ENCODE measurements at regions not wholly inside any gene's neighbourhood (a gene's known extent, or its start where the extent isn't known, plus 50 kb on each side); places are given as distances from the start of the nearest gene placed in this dataset.
"Not testable (repeated sequence)": the region's sequence is repeated elsewhere in the genome, so short reads cannot be mapped to it uniquely, and the experiment has no call there.

- no peak for DNase-seq
These were observed 222.7 kb upstream of the HAND2 start for GRCh38 chr4:173752610-173753230.

GRCh38 chr4:173748353-173748752 lies 218.3 kb upstream of the HAND2 start:
- DNase-seq = no peak

DNA sequence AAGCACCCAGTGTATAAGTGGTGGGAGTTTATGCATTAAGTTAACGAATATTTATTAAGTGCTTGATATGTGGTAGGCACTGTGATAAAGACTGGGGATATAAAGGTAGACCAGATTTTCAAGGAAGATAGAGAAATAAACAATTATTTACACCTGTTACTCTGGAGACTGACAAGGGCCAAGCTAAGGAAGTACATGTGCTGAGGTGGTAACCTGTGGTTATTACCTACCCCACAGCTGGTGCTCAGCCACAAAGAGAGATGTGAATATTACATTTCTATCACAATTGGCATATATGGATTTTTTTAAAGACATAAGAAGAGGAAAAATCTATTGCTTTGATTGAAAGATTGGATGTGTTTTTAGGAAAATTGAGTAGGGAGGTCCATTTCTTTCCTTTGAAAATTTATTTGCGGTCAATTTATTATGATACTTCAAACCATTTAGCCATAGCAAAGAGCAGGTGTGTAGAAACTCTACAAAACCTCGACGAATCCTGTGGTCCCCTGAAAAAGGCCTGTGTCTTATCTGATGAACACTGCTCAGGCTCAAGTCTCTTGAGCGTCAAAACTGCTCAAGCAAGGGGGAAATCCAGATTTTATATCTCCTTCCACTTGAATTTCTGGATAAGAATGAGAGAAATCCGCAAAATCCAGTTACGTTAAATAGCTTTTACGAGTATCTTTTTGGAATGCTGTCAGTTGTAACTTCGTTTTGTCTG lies 217.7 kb upstream of the HAND2 start:
- DNase-seq = no peak

GRCh38 chr4:173746424-173746823 lies 216.4 kb upstream of the HAND2 start:
- DNase-seq = no peak

GRCh38 chr4:173745765-173746164 lies 215.7 kb upstream of the HAND2 start:
- no peak for DNase-seq

- no peak for DNase-seq
These were observed 206.8 kb upstream of the HAND2 start for GRCh38 chr4:173736840-173737239.

- DNase-seq = no peak
These were observed 205.6 kb upstream of the HAND2 start for GRCh38 chr4:173735585-173735984.

DNA sequence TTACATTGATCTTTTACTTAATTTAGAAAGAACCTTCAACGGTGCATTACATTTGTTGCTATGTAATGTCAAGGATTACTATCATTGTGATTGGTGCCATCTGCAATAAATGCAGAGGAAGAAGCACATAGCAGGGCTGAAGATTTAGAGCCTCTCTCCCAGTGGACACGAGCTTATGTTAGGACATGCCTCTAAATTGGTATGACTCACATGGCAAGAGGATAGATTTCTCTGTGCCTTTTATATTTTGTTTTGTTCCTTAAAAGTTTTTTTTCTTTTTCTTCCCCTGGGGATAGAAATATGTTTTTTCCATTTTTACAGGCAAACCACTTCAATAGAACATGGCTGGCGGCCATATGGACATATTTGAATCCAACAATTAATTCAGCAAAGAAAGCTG lies 205.0 kb upstream of the HAND2 start:
- DNase-seq = no peak

DNA sequence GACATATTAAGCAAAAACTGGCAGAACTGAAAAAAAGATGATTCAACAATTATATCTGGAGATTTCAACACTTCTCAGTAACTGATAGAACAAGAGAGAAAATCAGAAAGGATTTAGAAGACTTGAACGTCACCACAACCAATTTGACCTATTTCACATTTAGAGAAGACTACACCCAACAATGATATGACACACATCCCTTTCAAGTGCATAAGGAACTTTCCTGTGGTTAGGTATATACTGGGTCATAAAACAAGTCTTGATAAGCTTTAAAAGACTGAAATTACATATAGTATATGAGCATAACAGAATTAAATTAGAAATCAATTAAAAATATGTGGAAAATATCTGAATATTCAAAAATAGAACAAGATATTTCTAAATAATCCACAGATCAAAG lies 201.2 kb upstream of the HAND2 start:
- DNase-seq = no peak

DNA sequence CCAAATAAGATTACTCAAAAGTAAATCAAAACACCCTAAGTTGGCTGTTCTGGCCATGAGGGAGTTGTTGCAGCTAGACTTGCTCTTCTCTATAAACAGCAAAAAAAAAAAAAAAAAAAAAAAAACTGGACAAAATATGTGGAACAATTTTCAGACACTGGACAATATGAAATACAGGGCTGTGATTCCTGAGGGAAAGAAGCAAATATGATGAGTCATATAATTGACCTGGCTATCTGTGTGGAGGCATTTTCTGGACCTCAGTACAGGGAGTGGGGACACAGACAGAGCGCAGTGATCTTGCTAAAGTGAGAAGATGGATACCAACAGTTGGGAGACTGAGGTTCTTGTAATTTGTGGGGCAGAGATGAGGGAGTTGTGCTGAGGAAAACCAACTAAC lies 192.0 kb upstream of the HAND2 start:
- DNase-seq = no peak

DNA sequence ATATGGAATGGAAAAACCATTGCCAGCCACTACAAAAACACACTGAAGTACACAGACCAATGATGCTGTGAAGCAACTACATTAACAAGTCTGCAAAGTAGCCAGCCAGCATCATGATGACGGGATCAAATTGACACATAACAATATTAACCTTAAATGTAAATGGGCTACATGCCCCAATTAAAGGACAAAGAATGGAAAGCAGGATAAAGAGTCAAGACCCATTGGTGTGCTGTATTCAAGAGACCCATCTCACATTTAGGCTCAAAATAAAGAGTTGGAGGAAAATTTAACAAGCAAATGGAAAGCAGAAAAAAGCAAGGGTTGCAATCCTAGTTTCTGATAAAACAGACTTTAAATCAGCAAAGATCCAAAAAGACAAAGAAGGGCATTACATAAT lies 188.5 kb upstream of the HAND2 start:
- DNase-seq = not testable (repeated sequence)

DNA sequence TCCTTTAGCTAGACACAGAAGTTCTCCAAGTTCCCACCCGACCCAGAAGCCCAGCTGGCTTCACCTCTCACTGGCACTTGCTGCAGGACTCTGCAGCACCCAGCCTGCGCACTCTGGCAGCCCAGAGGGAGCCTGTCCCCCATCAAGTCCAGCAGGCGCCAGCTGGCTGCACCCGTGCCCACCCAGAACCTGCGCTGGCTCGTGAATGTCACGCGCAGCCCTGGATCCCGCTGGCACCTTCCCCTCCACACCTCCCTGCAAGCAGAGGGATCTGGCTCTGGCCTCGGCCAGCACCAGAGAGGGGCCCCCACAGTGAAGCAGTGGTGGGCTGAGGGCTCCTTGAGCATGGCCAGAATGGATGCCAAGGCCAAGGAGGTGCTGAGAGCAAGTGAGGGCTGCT lies 187.6 kb upstream of the HAND2 start:
- no peak for DNase-seq

DNA sequence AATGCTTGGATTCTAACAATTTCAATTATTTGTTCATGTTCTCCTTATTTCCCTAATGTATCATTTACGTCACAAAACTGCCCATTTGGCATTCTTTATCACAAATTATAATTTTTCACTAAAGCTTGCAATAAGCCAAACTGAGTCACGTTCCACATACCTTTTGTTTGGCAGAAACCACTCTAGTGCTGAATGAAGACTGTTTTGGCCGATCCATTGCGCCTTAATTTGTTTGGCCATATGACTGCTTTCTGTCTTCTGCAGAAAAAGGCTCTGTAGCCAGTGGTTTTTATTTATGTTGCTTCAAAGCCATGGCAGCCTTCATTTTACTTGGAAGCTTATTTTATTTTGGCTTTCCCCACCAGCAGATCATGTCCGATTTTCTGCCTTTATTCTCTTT lies 184.4 kb upstream of the HAND2 start:
- DNase-seq = no peak

GRCh38 chr4:173713026-173713425 lies 183.0 kb upstream of the HAND2 start:
- DNase-seq = no peak

DNA sequence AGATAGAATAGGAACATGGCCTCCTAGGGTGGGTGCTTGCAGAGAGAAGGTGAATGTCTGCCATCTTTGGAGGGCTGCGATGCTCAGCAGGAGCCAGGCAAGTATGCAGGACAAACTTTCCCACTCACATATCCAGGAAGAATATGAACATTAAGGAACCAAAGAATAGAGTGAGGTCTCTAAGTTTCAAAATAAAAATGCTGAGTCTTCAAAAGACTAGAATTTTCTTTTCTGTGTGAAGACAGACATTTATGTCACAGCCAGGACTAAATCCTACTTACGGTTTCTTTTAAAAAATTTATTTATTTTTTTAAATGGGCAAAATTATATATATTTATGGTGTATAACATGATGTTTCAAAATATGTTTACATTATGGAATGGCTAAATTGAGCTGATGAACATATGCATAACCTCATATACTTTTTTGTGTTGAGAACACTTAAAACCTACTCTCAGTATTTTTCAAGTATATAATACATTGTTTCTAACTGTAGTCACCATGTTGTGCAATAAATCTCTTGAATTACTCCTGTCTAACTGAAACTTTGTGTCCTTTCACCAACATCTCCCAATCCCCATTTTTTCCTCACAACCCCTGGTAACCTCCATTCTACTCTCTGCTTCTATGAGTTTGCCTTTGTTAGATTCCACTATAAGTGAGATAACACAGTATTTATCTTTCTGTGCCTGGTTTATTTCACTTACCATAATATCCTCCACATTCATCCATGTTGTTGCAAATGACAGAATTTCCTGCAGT lies 177.8 kb upstream of the HAND2 start:
- no peak for DNase-seq

GRCh38 chr4:173704201-173704600 lies 174.2 kb upstream of the HAND2 start:
- DNase-seq = no peak

DNA sequence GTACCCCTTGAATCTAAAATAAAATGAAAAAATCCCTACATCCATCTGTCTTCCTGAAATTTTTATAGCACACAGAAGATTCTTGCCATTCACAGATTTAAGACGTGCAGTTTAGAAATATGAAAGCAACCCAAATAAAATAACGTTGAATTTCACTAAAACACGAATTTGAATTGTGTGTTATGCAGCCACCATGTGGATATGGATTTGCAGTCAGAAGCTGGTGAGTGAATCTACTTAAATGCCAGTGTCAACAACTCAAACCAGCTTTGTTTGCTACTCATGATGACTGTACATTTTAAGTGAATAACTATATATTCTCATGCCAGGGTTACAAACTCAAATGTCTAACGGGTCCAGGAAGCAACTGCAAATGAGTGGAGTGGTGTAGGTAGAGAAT lies 173.0 kb upstream of the HAND2 start:
- no peak for DNase-seq

DNA sequence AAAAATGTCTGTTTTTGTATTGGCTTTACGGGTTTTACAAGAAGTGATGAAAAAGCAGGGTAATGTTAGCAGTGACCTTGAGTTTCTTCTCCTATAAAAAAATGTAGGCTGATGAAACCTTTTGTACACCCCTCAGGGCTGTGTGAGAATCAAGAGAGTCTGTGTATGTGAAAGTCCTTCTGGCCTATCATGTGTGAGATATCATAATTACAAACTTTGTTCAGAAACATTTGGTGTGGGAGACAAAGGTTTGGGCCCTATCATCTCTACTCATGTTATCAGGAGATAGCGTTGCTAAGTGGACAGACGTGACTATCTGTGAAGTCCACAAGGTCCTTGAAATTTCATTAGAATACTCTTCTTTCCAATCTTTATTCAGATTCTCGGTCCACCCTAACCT lies 170.6 kb upstream of the HAND2 start:
- no peak for DNase-seq

- no peak for DNase-seq
These were observed 169.9 kb upstream of the HAND2 start for GRCh38 chr4:173699841-173700475.

DNA sequence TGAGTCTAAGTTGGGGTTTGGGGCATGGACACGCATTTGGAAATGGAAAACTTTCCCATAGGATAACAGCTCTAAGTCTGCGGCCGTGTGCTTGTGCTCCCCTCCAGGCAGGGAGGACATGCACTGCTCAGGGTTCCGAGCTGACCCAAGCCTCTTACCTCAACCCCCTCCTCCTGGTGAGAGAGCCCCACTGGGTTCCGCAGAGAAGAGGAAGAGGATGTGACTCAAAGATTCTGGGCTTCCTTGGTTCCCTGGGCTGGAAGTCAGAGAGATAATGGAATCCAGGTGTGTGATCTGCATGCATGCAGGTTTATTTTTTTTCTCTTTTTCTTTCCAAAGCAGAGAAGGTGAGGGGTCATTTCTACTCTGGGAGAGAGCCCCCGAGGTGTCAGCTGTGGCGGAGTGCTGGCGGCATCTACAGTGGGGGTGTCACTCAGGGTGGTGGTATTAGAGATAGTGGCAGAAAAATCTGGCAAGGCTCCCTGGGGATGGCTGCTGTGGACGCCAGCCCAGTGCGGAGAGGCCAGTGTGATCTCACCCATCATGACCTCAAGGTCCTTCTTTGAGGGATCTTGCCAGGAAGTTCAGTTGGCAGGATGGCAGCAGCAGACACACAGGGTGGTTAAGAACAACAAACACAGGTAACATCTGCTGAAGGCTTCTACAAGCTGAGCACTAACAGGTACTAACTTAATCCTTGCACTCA lies 168.7 kb upstream of the HAND2 start:
- DNase-seq = no peak

- DNase-seq = no peak
These were observed 167.8 kb upstream of the HAND2 start for GRCh38 chr4:173697840-173698239.

GRCh38 chr4:173696551-173696950 lies 166.5 kb upstream of the HAND2 start:
- no peak for DNase-seq

GRCh38 chr4:173696011-173696410 lies 166.0 kb upstream of the HAND2 start:
- no peak for DNase-seq

Measured in CD4-positive, alpha-beta T cell treated with Interferon alpha-2 for 1 hour (primary cell).